ENCODE measurements at regions not wholly inside any gene's neighbourhood (a gene's known extent, or its start where the extent isn't known, plus 50 kb on each side); places are given as distances from the start of the nearest gene placed in this dataset.

DNA sequence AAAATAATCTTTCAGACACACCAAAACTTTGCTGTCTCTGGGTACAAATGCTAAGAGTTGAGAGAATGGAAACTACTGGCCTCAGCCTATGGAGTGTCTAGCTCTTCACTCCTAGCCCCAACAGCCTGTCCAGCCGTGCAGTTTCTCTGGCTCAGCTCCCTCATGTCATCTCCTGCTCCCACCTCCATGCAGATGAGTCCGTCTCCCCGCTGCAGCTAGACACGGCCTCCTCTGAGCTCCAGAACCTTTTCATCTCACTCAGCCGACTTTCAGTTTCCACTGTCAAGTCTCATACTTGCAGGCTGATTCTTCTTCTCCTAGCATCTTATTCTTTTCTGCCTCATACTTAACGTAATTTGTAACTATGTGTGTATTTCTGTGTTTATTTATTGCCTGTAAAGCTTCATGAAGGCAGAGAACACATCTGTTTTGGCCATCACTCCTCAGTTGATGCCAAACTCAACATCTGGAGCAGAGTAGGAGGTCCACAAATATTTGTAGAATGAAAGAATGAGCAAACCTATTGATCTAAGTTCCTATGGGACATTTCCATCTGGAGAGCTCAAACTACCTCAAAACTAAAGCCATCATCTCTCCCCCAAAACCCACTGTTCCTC lies 139.8 kb upstream of the PWP1 start:
- no peaks in the 10 kb centered on the region for H3K36me3 ChIP-seq (ENCODE audit: control insufficient read depth in 2 of 2, insufficient read depth in 1 of 2, low read length in 2 of 2)
- no peaks in the 10 kb centered on the region for H3K4me1 ChIP-seq (ENCODE audit: control insufficient read depth, insufficient read depth, low read length)
- H3K9me3 ChIP-seq (ENCODE audit: control insufficient read depth, insufficient read depth, low read depth, low read length) = no peaks in the 10 kb centered on the region
- no peak overlapping the region for H3K4me3 ChIP-seq (ENCODE audit: low read depth, low read length)
- no peak for TF ChIP-seq ZNF558 (tag by site-specific recombination; IDR thresholded peaks at IDR 0.05)
- TF ChIP-seq GLIS2 (tag by site-specific recombination; IDR thresholded peaks at IDR 0.05) = no peak
- TF ChIP-seq HOXC10 (CRISPR knock-in tag; IDR thresholded peaks at IDR 0.05) = no peak
- no peak for TF ChIP-seq IKZF3 (tag by site-specific recombination; IDR thresholded peaks at IDR 0.05)
- no peak for TF ChIP-seq ZNF354C (tag by site-specific recombination; IDR thresholded peaks at IDR 0.05; ENCODE audit: borderline replicate concordance, low read depth)
- ChIA-PET POLR2A (no interaction called here), CTCF (interaction anchor here (0.7 to 1.6 kb wide), 4 partner anchors 23 to 99 kb away, joined by 3 to 9 read pairs (median 3); no protein-coding TSS in a partner anchor)
- no peak overlapping the region for H3K27ac ChIP-seq (ENCODE audit: extremely low read depth, low read depth, low read length)

DNA sequence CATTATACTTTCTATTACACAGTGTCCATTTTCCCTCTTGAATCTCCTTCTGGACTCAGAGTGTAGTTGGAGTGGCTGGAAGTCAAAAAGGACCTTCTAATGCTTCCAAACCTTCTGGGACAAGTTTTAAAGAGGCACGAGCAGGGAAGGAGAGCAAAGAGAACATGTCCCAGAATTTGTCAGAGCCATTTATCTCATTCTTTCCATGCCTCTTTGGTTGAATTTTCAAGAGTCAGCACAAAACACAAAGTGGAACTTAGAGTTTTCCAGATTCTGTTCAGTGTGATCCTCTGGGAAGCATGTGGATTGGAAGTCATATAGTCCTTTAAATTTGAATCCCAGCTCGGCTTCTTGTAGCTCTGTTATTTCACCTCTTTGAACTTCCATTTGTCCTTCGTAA lies 138.2 kb upstream of the PWP1 start:
- H3K4me3 ChIP-seq (ENCODE audit: low read depth, low read length) = no peak overlapping the region
- TF ChIP-seq, protein P1, sequence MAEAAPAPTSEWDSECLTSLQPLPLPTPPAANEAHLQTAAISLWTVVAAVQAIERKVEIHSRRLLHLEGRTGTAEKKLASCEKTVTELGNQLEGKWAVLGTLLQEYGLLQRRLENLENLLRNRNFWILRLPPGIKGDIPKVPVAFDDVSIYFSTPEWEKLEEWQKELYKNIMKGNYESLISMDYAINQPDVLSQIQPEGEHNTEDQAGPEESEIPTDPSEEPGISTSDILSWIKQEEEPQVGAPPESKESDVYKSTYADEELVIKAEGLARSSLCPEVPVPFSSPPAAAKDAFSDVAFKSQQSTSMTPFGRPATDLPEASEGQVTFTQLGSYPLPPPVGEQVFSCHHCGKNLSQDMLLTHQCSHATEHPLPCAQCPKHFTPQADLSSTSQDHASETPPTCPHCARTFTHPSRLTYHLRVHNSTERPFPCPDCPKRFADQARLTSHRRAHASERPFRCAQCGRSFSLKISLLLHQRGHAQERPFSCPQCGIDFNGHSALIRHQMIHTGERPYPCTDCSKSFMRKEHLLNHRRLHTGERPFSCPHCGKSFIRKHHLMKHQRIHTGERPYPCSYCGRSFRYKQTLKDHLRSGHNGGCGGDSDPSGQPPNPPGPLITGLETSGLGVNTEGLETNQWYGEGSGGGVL (tag by site-specific recombination; IDR thresholded peaks at IDR 0.05) = no peak
- H3K4me1 ChIP-seq (ENCODE audit: control insufficient read depth, insufficient read depth, low read length) = no peaks in the 10 kb centered on the region
- no peaks in the 10 kb centered on the region for H3K36me3 ChIP-seq (ENCODE audit: control insufficient read depth in 2 of 2, insufficient read depth in 1 of 2, low read length in 2 of 2)
- CTCF ChIA-PET = interaction anchor here (1.5 kb wide), 1 partner anchor 416 kb away, joined by 5 read pairs; no protein-coding TSS in a partner anchor
- POLR2A ChIA-PET = no interaction called here
- no peak overlapping the region for H3K27ac ChIP-seq (ENCODE audit: extremely low read depth, low read depth, low read length)
- no peaks in the 10 kb centered on the region for H3K9me3 ChIP-seq (ENCODE audit: control insufficient read depth, insufficient read depth, low read depth, low read length)

DNA sequence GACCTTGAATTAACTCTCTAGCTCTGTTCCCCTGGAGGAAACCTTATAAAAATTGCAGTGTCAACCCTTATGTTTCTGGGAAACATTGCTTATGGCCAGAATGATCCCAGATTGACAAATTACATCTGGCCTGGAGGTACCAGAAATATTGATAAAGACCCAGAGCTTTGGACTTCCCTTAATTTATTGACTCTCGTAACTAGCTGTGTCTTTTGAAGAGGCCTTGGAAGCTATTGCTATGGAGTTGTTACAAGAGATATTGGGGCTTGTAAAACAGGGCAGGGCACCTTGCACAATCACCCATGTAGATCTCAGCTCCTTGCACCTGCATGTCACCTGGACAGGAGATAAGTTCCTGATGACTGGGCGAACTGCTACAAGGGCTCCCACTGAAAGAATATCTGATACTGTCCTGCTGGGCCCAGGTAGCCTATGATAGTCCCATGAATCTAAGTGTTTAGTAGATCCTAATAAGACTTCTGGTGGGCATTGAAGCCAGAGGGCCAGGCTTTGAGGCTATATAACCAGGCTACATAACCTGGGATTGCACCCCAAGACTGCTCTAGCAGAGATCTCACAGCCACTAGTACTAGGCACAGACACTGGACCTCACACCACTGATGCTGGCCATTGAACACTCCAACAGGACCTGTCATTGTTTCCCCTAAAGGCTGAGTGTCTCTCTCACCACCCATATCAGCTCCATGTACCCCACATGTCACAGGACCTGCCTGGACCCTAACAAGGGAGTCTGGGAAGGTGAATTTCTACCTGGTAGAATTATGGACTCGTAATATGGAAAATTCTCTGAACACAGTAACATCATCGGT lies 135.7 kb upstream of the PWP1 start:
- no peak for TF ChIP-seq ZNF624 (tag by site-specific recombination; IDR thresholded peaks at IDR 0.05)
- TF ChIP-seq ZNF302 (tag by site-specific recombination; IDR thresholded peaks at IDR 0.05; ENCODE audit: low read depth) = no peak
- TF ChIP-seq, protein P2, sequence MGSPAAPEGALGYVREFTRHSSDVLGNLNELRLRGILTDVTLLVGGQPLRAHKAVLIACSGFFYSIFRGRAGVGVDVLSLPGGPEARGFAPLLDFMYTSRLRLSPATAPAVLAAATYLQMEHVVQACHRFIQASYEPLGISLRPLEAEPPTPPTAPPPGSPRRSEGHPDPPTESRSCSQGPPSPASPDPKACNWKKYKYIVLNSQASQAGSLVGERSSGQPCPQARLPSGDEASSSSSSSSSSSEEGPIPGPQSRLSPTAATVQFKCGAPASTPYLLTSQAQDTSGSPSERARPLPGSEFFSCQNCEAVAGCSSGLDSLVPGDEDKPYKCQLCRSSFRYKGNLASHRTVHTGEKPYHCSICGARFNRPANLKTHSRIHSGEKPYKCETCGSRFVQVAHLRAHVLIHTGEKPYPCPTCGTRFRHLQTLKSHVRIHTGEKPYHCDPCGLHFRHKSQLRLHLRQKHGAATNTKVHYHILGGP (tag by site-specific recombination; IDR thresholded peaks at IDR 0.05) = no peak
- no peak for TF ChIP-seq ZNF404 (tag by site-specific recombination; IDR thresholded peaks at IDR 0.05)
- no peak for TF ChIP-seq ZNF558 (tag by site-specific recombination; IDR thresholded peaks at IDR 0.05)
- TF ChIP-seq, protein P3, sequence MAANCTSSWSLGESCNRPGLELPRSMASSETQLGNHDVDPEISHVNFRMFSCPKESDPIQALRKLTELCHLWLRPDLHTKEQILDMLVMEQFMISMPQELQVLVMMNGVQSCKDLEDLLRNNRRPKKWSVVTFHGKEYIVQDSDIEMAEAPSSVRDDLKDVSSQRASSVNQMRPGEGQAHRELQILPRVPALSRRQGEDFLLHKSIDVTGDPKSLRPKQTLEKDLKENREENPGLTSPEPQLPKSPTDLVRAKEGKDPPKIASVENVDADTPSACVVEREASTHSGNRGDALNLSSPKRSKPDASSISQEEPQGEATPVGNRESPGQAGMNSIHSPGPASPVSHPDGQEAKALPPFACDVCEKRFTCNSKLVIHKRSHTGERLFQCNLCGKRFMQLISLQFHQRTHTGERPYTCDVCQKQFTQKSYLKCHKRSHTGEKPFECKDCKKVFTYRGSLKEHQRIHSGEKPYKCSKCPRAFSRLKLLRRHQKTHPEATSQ (tag by site-specific recombination; IDR thresholded peaks at IDR 0.05) = no peak
- POLR2A ChIA-PET = no interaction called here

DNA sequence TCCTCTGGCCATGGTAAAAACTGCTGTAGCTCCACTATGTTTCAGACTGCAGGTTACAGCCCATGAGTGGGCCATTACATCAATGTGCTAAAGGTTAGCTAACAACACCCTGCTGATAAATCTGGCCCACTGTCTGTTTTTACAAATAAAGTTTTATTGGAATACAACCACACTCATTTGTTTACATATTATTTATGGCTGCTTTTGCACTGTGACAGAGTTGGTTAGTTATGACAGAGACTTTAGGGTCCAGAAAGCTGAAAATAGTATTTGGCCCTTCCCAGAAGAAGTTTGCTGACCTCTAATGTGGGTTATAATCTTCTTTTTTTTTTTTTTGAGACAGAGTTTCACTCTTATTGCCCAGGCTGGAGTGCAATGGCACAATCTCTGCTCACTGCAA lies 134.2 kb upstream of the PWP1 start:
- POLR2A ChIA-PET = no interaction called here
- H3K4me3 ChIP-seq (ENCODE audit: low read depth, low read length) = no peak overlapping the region
- CTCF ChIA-PET = interaction anchor here (0.6 kb wide), 1 partner anchor 73 kb away, joined by 4 read pairs; no protein-coding TSS in a partner anchor
- no peaks in the 10 kb centered on the region for H3K36me3 ChIP-seq (ENCODE audit: control insufficient read depth in 2 of 2, insufficient read depth in 1 of 2, low read length in 2 of 2)
- H3K9me3 ChIP-seq (ENCODE audit: control insufficient read depth, insufficient read depth, low read depth, low read length) = no peaks in the 10 kb centered on the region
- no peaks in the 10 kb centered on the region for H3K4me1 ChIP-seq (ENCODE audit: control insufficient read depth, insufficient read depth, low read length)
- no peak overlapping the region for H3K27ac ChIP-seq (ENCODE audit: extremely low read depth, low read depth, low read length)
- TF ChIP-seq ZNF549 (tag by site-specific recombination; IDR thresholded peaks at IDR 0.05) = no peak
- no peak for TF ChIP-seq ZNF214 (tag by site-specific recombination; IDR thresholded peaks at IDR 0.05; ENCODE audit: borderline replicate concordance)
- no peak for TF ChIP-seq ZNF560 (tag by site-specific recombination; IDR thresholded peaks at IDR 0.05; ENCODE audit: borderline replicate concordance)
- no peak for TF ChIP-seq ZNF112 (tag by site-specific recombination; IDR thresholded peaks at IDR 0.05)
- no peak for TF ChIP-seq KLF10 (tag by site-specific recombination; IDR thresholded peaks at IDR 0.05)
- TF ChIP-seq FEZF1 (tag by site-specific recombination; IDR thresholded peaks at IDR 0.05) = no peak
- no peak for TF ChIP-seq WT1 (tag by site-specific recombination; IDR thresholded peaks at IDR 0.05)
- TF ChIP-seq ZNF202 (tag by site-specific recombination; IDR thresholded peaks at IDR 0.05; ENCODE audit: borderline replicate concordance) = no peak
- TF ChIP-seq ZNF701 (tag by site-specific recombination; IDR thresholded peaks at IDR 0.05) = no peak

More for the DNA sequence above, 135.7 kb upstream of the PWP1 start:
- H3K36me3 ChIP-seq (ENCODE audit: control insufficient read depth in 2 of 2, insufficient read depth in 1 of 2, low read length in 2 of 2) = no peaks in the 10 kb centered on the region
- no peak overlapping the region for H3K27ac ChIP-seq (ENCODE audit: extremely low read depth, low read depth, low read length)
- H3K9me3 ChIP-seq (ENCODE audit: control insufficient read depth, insufficient read depth, low read depth, low read length) = no peaks in the 10 kb centered on the region
- H3K4me1 ChIP-seq (ENCODE audit: control insufficient read depth, insufficient read depth, low read length) = no peaks in the 10 kb centered on the region
- CTCF ChIA-PET = interaction anchor here (1.7 kb wide), 1 partner anchor 8 kb away, joined by 5 read pairs; no protein-coding TSS in a partner anchor
- no peak overlapping the region for H3K4me3 ChIP-seq (ENCODE audit: low read depth, low read length)
